Panc1 (cell line): ENCODE measurements at regions not wholly inside any gene's neighbourhood (a gene's known extent, or its start where the extent isn't known, plus 50 kb on each side); places are given as distances from the start of the nearest gene placed in this dataset.

Experiments
- ATAC-seq: fragments of 200-7000 bp; cut with Tn5 transposase; 2 replicates; pipeline ENCODE4 v1.9.1; 2020; ENCODE audit warnings: mild to moderate bottlenecking, moderate library complexity
- BruUV-seq: library from RNA; stranded (reverse); fragments of 400-500 nt; replicated peaks from 2 replicates; lab custom pipeline; 2021; lab: Mats Ljungman, UMichigan
- CTCF ChIA-PET: fragments of 300-600 bp; sonication (Branson Sonifier 250); formaldehyde crosslinking; loops from one replicate; lab custom pipeline; 2022; ENCODE audit warnings: antibody characterized with exemption; lab: Charles Lee
- POLR2A ChIA-PET: fragments of 300-600 bp; sonication (Branson Sonifier 250); formaldehyde crosslinking; loops from one replicate; lab custom pipeline; 2022; ENCODE audit warnings: antibody characterized with exemption; lab: Charles Lee
- DNase-seq: peaks from one replicate; pipeline ENCODE4 v3.0.0-alpha.2; 2010; ENCODE audit warnings: low read depth, low spot score
- H3K27ac ChIP-seq: 2 replicates; pipeline ENCODE4 v1.5.1; 2011; ENCODE audit warnings: mild to moderate bottlenecking, low read length, inconsistent platforms
- H3K27me3 ChIP-seq: fragments of 200-500 bp; sonication (Bioruptor generic); 2 replicates; pipeline ENCODE4 v1.6.0; 2014; ENCODE audit warnings: low read length, inconsistent platforms; ENCODE audit not compliant: control insufficient read depth, insufficient read depth
- H3K36me3 ChIP-seq: fragments of 200-500 bp; sonication (Bioruptor generic); 2 replicates; pipeline ENCODE4 v1.5.1; 2014; ENCODE audit warnings: inconsistent platforms, mild to moderate bottlenecking, low read length, moderate library complexity; ENCODE audit not compliant: control insufficient read depth, insufficient read depth
- H3K4me1 ChIP-seq: 2 replicates; pipeline ENCODE4 v1.5.1; 2011; ENCODE audit warnings: inconsistent platforms, mild to moderate bottlenecking, low read length, moderate library complexity; ENCODE audit not compliant: control insufficient read depth, insufficient read depth
- H3K4me3 ChIP-seq, 2 experiments: 2 replicates each; pipeline ENCODE4 v1.5.1; 2011 to 2012; ENCODE audit warnings: low read depth in 2 of 2, low read length in 2 of 2, mild to moderate bottlenecking in 2 of 2, inconsistent platforms in 1 of 2, moderate library complexity in 1 of 2
- H3K9me3 ChIP-seq: fragments of 200-500 bp; sonication (Bioruptor generic); 2 replicates; pipeline ENCODE4 v1.5.1; 2014; ENCODE audit warnings: low read depth, mild to moderate bottlenecking, inconsistent platforms, low read length, moderate library complexity; ENCODE audit not compliant: control insufficient read depth, insufficient read depth
- POLR2AphosphoS5 ChIP-seq: IDR thresholded peaks from 2 replicates; pipeline ENCODE4 v1.6.1; 2012; ENCODE audit warnings: mild to moderate bottlenecking, low read depth, low read length, moderate library complexity
- SIN3A ChIP-seq: IDR thresholded peaks from 2 replicates; pipeline ENCODE4 v1.6.1; 2012; ENCODE audit warnings: low read depth, mild to moderate bottlenecking, low read length, moderate library complexity, borderline replicate concordance; ENCODE audit not compliant: insufficient read depth
- TCF7L2 ChIP-seq: IDR thresholded peaks from 2 replicates; pipeline ENCODE4 v1.6.1; 2011; ENCODE audit warnings: mild to moderate bottlenecking, low read depth, low read length, inconsistent platforms
- in situ Hi-C: cut with HindIII; loops from 2 replicates; pipeline ENCODE4 v1.10.0; 2016; ENCODE audit warnings: low sequenced_read_pairs, low pct_unique_long_range_greater_than_20kb
- intact Hi-C: fragments of 100-400 bp; cut with micrococcal nuclease; formaldehyde crosslinking; loops from one replicate; pipeline ENCODE4 v1.10.0; 2022; ENCODE audit not compliant: unreplicated experiment
- TF ChIP-seq, protein P1 (sequence below): fragments of 450-650 bp; IDR thresholded peaks from 2 replicates; pipeline ENCODE4 v1.5.1; 2017; ENCODE audit warnings: mild to moderate bottlenecking
- TF ChIP-seq, protein P2 (sequence below), 2 experiments: IDR thresholded peaks; 2 replicates each; pipeline ENCODE4 v1.6.1; 2011 to 2012; ENCODE audit warnings: low read depth in 2 of 2, control low read depth in 1 of 2, low read length in 1 of 2, mild to moderate bottlenecking in 1 of 2, moderate library complexity in 1 of 2; ENCODE audit not compliant: insufficient read depth in 1 of 2

DNA sequence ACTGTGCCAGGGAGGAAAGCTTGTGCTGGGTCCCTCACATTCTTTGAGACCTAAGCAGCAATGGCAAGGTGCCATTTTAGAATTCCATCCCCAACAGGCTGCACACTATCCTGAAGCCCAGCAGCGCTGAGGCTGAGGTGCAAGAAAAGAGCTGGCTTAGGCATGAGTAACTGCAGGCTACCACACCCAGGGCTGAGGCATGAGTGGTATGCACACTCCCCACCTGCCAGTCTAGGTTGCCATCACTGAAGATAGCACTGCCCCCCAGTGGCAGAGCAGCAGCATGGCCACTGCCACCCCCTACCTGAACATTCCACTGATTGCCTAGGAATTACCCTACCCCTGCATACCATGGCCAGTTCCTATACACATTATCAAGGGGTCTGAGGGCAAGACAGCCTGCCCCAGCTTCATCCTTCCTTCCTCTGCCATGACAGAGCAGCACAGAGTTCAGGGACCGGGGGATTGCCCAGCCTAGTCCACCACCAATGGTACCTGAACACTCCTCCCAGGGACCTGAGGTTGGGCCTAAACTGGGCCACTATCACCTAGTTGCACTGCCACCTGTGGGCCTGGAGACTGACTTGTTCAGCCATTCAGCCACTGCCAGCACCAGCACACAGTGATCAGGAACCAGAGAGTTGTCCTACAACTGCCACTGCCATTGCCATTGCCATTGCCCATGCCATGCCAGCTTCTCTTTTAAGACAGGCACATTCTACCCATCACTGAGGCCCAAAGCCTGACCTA, 129.8 kb downstream of the SATB1 start:
- POLR2A ChIA-PET = no interaction called here
- intact Hi-C loops = no loop called here

DNA sequence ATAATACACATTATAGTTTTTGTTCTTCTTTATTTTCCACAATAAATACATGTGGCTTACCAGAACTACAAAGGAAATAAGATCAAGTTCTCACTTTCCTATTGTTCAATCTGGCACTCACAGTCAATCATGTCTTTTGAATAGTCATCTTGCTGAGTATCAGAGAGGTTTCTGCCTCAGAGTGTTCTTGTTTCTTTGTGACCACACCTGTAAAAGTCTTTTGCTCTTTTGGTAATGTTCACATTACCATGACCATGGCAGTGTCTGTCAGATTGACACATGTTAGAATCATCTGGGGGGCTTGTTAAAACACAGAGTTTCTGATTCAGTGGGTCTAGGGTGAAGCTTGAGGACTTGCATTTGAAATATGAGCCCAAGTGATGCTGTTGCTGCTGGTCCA, 135.0 kb downstream of the SATB1 start:
- Histone ChIP-seq H3K36me3 (no peaks in the 10 kb centered on the region), H3K4me1 (no peaks in the 10 kb centered on the region), H3K27me3 (no peaks in the 10 kb centered on the region), H3K9me3 (no peaks in the 10 kb centered on the region), H3K27ac (no peak overlapping the region), H3K4me3 (no peak overlapping the region)
- ATAC-seq (no peak), DNase-seq (no peak)
- POLR2A ChIA-PET = no interaction called here
- BruUV-seq = no TSS peak
- intact Hi-C loops = no loop called here
- in situ Hi-C loops = no loop called here
- TF ChIP-seq TCF7L2 (no peak), POLR2AphosphoS5 (no peak), SIN3A (no peak)
- TF ChIP-seq, protein P1, sequence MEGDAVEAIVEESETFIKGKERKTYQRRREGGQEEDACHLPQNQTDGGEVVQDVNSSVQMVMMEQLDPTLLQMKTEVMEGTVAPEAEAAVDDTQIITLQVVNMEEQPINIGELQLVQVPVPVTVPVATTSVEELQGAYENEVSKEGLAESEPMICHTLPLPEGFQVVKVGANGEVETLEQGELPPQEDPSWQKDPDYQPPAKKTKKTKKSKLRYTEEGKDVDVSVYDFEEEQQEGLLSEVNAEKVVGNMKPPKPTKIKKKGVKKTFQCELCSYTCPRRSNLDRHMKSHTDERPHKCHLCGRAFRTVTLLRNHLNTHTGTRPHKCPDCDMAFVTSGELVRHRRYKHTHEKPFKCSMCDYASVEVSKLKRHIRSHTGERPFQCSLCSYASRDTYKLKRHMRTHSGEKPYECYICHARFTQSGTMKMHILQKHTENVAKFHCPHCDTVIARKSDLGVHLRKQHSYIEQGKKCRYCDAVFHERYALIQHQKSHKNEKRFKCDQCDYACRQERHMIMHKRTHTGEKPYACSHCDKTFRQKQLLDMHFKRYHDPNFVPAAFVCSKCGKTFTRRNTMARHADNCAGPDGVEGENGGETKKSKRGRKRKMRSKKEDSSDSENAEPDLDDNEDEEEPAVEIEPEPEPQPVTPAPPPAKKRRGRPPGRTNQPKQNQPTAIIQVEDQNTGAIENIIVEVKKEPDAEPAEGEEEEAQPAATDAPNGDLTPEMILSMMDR = no peak
- TF ChIP-seq, protein P2, sequence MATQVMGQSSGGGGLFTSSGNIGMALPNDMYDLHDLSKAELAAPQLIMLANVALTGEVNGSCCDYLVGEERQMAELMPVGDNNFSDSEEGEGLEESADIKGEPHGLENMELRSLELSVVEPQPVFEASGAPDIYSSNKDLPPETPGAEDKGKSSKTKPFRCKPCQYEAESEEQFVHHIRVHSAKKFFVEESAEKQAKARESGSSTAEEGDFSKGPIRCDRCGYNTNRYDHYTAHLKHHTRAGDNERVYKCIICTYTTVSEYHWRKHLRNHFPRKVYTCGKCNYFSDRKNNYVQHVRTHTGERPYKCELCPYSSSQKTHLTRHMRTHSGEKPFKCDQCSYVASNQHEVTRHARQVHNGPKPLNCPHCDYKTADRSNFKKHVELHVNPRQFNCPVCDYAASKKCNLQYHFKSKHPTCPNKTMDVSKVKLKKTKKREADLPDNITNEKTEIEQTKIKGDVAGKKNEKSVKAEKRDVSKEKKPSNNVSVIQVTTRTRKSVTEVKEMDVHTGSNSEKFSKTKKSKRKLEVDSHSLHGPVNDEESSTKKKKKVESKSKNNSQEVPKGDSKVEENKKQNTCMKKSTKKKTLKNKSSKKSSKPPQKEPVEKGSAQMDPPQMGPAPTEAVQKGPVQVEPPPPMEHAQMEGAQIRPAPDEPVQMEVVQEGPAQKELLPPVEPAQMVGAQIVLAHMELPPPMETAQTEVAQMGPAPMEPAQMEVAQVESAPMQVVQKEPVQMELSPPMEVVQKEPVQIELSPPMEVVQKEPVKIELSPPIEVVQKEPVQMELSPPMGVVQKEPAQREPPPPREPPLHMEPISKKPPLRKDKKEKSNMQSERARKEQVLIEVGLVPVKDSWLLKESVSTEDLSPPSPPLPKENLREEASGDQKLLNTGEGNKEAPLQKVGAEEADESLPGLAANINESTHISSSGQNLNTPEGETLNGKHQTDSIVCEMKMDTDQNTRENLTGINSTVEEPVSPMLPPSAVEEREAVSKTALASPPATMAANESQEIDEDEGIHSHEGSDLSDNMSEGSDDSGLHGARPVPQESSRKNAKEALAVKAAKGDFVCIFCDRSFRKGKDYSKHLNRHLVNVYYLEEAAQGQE (IDR thresholded peaks at IDR 0.05; ENCODE audit: insufficient read depth in 1 of 2, low read depth in 2 of 2, low read length in 1 of 2) = no peak
- CTCF ChIA-PET = no interaction called here

More for the DNA sequence above, 129.8 kb downstream of the SATB1 start:
- Histone ChIP-seq H3K27ac (no peak overlapping the region), H3K4me3 (no peak overlapping the region), H3K27me3 (no peaks in the 10 kb centered on the region), H3K4me1 (no peaks in the 10 kb centered on the region), H3K9me3 (no peaks in the 10 kb centered on the region), H3K36me3 (no peaks in the 10 kb centered on the region)
- TF ChIP-seq TCF7L2 (no peak), POLR2AphosphoS5 (no peak)
- TF ChIP-seq, protein P2 (IDR thresholded peaks at IDR 0.05; ENCODE audit: insufficient read depth in 1 of 2, low read depth in 2 of 2, low read length in 1 of 2) = no peak
- TF ChIP-seq, protein P1 = 0 out of 2 replicates have a peak, but pooled peaks have one; percentile 22
- BruUV-seq = no TSS peak
- DNase-seq (peak; percentile 30), ATAC-seq (no peak)
- CTCF ChIA-PET = no interaction called here
- in situ Hi-C loops = no loop called here
